CD1c-positive myeloid dendritic cell (primary cell): ENCODE measurements at regions not wholly inside any gene's neighbourhood (a gene's known extent, or its start where the extent isn't known, plus 50 kb on each side); places are given as distances from the start of the nearest gene placed in this dataset.
"Not testable (repeated sequence)": the region's sequence is repeated elsewhere in the genome, so short reads cannot be mapped to it uniquely, and the experiment has no call there.

ENCODE experiments used
- DNase-seq: peaks from one replicate; pipeline ENCODE4 v3.0.0-alpha.2; 2016; ENCODE audit errors: extremely low spot score

- no peak for DNase-seq
These were observed 145.5 kb upstream of the POGK start for GRCh38 chr1:166693673-166694297.

DNA sequence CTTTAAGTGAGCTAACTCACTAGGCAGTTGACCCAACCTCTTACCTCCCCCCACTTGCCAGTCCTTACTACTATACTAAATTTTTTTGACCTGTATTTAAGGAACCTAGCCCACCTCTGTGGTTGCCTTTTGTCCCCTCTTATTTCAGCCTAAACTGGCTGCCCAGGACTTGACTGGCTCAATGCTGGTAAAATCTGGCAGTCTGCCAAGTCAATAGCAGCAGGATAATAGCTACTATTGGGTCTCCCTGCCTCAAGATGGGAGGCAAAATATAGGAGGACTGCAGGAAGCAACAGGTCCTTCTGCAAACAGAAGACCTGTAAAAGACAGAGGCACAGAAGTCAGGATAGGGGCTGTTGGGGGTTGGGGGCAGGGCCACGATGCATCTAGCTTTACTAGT lies 144.2 kb upstream of the POGK start:
- no peak for DNase-seq

- DNase-seq, result not testable (repeated sequence)
These were observed 143.4 kb upstream of the POGK start for GRCh38 chr1:166695834-166696233.

DNA sequence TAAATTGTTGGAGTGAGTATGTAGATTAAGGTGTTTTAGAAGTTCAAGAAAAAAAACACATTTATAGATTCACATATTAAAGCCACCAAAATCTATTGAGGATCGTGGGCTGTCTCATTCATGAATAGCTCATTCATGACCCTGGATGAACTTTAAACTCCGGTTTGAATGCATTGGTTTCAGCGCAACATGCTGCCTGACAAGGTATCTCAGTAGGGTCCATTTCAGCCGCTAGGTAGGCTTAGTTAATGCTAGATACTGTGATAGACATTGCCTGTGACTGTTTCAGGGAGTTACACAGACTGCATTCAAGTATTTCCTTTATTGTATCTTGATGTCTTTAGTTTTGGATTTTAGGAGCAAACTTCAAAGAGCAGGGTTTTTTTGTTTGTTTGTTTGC lies 140.5 kb upstream of the POGK start:
- DNase-seq, result no peak

GRCh38 chr1:166699613-166700012 lies 139.7 kb upstream of the POGK start:
- DNase-seq, result no peak

- DNase-seq, result no peak
These were observed 138.6 kb upstream of the POGK start for GRCh38 chr1:166700696-166701095.

GRCh38 chr1:166701603-166702100 lies 137.6 kb upstream of the POGK start:
- DNase-seq, result no peak

DNA sequence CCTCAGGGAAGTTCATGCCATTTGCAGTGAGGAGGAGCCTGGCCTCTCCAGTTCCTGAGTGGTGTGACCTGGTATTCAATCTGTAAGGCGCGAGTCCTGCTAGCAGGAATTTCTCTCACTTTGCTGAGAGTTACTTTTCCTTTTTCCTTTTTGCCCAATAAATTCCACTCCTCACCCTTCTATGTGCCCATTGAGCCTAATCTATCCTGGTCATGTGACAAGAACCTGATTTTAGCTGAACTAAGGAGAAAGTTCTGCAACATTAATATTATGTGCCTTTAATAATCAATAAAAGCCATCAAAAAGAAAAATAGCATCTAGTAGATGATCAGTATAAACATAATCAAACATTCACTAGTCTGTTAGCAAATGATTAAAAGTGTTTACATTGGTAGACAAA lies 136.1 kb upstream of the POGK start:
- DNase-seq, result no peak

DNA sequence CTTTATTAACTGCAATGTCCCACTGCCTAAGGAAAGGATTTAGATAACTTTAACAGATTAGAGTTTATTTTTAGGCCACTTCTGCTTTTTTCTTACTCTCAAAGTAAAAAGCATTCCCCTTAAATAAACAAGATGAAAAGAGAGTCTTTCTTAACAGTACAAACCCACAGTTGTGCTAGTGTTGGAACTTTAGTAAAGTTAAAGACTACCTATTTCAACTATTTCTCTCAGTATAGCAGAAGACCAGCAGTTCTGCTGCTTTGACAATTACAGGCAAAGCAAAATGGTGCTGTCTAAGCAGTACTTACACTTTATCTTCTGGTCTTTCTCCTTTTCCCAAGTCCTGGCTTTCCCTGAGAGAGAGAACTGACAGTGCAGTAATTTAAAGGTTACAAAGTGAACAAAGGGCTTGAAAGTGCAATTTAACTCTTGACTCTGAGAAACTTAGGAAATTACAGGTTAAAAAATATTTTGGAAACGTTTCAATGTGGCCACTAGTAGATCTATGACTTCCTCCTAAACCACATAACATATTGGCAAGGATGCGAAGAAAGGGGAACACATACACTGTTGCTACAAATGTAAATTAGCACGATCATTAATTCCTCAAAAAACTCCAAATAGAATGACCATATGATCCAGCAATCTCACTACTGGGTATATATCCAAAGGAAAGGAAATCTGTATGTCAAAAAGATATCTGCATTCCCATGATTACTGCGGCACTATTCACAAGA lies 135.4 kb upstream of the POGK start:
- DNase-seq, result no peak

DNA sequence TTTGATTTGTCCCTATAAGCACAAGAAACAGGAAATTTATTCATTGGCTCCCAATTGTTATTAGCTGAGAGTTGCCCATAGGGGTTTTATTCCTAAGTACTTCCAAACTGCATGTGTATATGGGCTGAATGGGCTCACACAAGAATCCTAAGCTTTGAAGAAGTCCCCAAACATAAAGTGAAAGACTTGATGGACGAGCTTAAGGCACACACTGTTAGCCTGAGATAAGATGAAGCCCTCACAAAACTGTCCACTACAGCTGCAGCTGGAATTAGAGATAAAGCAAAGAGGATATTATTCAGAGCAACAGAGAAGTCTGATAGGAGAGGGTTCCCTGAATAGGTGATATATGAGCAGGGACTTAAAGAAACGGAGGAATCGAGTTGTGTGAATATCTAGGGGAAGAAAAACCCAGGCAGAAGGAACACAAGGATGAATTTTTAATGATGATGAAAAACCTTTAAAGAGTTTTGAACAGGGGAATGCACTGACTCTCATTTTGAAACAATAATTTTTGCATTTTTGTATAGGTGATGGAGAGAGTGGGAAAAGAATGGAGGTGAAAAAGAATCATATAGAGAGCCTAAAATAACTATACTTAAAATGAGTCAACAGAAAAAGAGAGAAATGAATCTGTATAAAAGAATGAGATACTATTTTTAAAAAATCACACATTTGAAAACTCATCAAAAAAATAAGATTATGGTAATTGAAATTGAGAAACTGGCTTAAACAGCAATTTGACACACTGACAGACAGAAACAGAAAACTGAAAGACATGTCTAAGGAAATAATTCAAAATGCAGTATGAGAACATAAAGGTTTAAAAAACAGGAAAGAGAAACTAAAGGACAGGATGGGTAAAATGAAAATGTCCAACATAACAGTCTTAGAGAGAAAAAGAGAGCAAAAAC lies 133.6 kb upstream of the POGK start:
- no peak for DNase-seq

- no peak for DNase-seq
These were observed 122.7 kb upstream of the POGK start for GRCh38 chr1:166716620-166717019.

GRCh38 chr1:166721145-166721544 lies 118.1 kb upstream of the POGK start:
- DNase-seq, result no peak

GRCh38 chr1:166730299-166730888 lies 108.9 kb upstream of the POGK start:
- no peak for DNase-seq

GRCh38 chr1:166738140-166738539 lies 101.1 kb upstream of the POGK start:
- no peak for DNase-seq

- DNase-seq, result no peak
These were observed 100.4 kb upstream of the POGK start for GRCh38 chr1:166738873-166739272.

GRCh38 chr1:166740668-166741276 lies 98.5 kb upstream of the POGK start:
- DNase-seq, result no peak

DNA sequence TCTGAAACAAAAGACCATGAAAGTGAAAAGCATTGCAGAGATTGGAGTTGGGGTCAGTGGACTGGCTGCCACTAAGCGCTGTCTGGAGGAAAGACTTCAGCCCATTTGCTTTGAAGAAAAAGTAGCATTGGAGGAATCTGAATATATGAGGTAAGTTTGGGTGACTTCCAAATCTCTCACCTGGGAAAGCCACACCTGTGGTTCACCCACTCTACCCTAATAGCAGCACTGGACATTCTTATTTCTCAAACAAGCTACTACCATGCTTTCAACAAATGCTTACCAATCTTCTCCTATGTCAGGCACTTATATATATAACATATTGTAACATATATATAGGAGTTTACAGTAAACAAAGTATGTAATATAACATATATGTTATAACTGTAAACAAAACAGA lies 76.0 kb upstream of the POGK start:
- DNase-seq, result no peak

GRCh38 chr1:166766942-166767341 lies 72.3 kb upstream of the POGK start:
- DNase-seq, result no peak

GRCh38 chr1:166784646-166785045 lies 54.6 kb upstream of the POGK start:
- not testable (repeated sequence) for DNase-seq

DNA sequence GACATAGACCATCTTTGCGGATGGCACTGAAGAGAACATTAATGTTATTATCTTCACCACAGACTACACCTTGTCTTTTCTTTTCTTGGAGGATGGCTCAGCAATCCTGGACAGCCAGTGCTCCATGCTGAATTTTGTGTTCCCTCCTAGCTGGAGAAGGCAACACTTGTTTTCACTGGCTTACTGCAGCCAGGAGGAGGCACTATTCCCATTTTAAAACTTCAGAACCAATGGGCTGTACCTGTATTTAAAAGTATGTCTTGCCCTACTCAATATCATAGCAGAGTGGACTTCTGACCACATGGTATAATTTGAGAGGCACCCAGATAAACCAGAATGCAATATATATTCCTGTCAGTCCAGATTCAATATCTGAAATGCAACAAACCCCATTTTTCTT lies 53.3 kb upstream of the POGK start:
- no peak for DNase-seq

GRCh38 chr1:166789286-166789685 lies 50.0 kb upstream of the POGK start:
- no peak for DNase-seq
